ENCODE measurements at regions not wholly inside any gene's neighbourhood (a gene's known extent, or its start where the extent isn't known, plus 50 kb on each side); places are given as distances from the start of the nearest gene placed in this dataset.
"Not testable (repeated sequence)": the region's sequence is repeated elsewhere in the genome, so short reads cannot be mapped to it uniquely, and the experiment has no call there.

DNA sequence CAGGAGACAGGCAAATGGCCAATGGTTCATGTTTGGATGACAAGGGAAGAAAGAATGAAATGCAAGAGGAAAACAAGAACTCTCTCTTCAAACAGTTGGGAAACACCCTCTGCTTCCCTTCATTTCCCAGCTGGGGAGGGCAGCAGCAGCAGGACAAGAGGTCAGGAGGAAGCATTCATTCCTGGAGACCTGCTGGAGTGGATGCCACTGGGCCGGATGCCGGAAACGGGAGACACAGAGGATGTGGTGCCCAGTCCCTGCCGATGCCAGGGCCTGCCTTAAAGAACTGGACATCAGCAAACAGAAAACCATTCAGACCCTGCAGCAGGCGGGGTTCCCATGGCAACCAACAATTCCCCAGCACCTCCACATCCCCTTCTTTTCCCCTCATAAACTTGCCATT lies 102.3 kb upstream of the ZNF648 start:
- DNase-seq (ENCODE audit: low read depth in 2 of 2): no peak

DNA sequence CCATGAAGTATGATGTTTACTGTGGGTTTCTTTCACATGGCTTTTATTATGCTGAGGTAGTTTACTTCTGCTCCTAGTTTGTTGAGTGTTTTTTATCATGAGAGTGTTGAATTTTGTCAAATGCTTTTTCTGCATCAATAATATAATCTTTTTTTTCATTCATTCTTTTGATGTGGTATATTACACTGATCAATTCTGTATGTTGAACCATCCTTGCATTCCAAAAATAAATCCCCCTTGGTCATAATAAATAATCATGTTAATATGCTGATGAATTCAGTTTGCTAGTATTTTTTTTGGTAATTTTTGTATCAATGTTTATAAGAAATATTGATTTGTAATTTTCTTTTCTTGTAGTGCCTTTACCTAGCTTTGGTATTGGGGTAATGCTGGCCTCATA lies 97.9 kb upstream of the ZNF648 start:
- no peak for DNase-seq (ENCODE audit: low read depth in 2 of 2)

DNA sequence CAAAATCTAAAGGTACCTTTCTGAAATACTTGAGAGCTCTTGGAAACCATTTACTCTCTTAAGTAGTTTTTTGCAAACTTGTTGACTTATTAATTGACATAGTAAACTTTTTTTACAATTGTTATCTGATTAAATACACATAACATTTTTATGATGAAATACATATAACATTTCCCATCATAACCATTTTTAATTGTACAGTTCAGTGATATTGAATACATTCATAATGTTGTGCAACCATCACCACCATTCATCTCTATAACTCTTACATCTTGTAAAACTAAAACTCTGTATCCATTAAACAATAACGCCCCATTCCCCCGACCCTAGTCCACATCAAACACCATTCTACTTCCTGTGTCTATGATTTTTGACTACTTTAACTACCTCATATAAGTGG lies 95.7 kb upstream of the ZNF648 start:
- no peak for DNase-seq (ENCODE audit: low read depth in 2 of 2)

- DNase-seq (ENCODE audit: low read depth in 2 of 2): not testable (repeated sequence)
Measured at GRCh38 chr1:182154425-182154824, 92.9 kb upstream of the ZNF648 start.

GRCh38 chr1:182149411-182149965 lies 88.0 kb upstream of the ZNF648 start:
- DNase-seq (ENCODE audit: low read depth in 2 of 2): no peak

DNA sequence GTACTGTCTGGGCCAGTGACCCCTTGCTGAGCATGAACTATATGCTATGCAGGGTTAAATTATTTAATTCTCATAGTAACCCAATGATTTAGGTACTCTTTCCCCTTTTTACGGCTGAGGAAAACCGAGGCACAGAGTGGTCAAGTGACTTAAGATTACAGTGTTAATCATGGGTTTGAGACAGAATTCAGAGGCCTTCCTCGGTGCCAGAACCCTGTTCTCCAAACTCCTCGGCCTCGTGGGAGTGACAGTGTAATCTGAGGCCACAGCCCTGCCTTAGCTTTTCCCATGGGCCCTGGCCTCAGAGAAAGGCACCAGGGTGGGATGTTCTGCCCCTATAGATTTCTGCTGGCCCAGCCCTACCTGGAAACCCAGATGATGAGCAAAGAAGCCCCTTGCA lies 86.4 kb upstream of the ZNF648 start:
- DNase-seq (ENCODE audit: low read depth in 2 of 2): no peak

- no peak for DNase-seq (ENCODE audit: low read depth in 2 of 2)
Measured at GRCh38 chr1:182147136-182147820, 85.8 kb upstream of the ZNF648 start.

- DNase-seq (ENCODE audit: low read depth in 2 of 2): no peak
Measured at GRCh38 chr1:182146286-182146685, 84.8 kb upstream of the ZNF648 start.

- DNase-seq (ENCODE audit: low read depth in 2 of 2): no peak
Measured at GRCh38 chr1:182145441-182145840, 83.9 kb upstream of the ZNF648 start.

GRCh38 chr1:182144646-182145030 lies 83.1 kb upstream of the ZNF648 start:
- DNase-seq (ENCODE audit: low read depth in 2 of 2): no peak

DNA sequence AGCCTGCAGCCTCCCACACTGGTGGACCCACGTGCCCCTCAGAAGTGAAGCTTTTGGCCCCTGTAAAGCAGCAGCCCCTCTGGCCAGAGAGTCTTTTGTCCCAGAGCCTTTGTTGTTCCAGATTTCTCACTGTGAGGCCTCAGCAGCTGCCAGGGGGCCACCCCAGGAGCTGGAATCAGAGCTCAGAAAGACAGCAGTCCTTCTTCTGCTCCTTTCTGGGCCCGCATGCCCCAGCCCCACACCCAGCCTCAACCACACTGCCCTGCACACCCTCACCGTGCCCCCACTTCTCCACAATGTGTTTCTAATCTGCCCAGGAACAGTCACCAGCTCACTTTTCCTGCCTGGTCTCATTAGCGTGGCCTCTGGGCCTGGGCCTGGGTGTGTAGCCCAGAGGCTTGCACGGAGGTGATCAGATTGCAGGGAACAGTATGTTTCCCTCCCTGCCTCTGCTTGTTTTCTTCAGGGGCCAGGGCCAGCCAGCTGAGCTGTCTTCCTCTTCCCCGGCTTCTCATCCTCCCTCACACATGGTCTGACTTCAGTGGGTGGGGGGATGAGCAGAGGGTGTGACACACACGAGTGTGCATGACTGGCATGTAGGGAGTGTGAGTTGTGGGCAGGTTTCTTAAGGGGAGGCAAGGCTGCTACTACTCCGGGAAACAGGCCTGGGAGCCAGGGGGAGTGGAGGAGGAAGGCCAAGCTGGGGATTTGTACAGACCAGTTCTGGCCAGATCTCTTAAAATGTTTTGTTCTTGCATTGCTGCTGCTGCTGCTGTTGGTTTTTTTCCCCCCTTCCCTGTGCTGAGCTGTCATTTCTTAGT lies 82.5 kb upstream of the ZNF648 start:
- DNase-seq (ENCODE audit: low read depth in 2 of 2): no peak

DNA sequence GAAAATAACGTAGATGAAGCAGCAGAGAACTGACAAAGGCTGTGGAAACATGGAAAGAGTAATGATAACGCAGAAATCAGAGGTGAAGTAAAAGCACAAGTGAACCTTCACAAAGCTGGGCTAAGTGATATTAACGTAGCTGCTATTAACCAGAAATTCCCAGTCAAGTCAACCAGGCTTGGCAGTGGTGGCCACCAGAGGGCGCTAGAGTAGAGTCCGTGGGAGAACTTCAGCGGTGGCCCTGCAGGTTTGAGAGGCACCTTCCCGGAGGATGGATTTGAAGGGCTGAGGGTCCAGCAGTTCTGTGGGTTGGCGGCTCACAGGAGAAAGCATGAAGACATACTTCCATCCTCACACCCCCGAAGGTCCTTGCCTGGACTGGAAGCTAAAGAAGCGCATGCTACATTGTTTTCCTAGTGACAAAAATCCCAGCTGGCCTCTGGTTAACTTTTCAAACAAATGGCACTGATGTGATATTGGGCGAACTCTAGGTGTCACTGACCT lies 81.7 kb upstream of the ZNF648 start:
- DNase-seq (ENCODE audit: low read depth in 2 of 2): peak; percentile 72 to 92

DNA sequence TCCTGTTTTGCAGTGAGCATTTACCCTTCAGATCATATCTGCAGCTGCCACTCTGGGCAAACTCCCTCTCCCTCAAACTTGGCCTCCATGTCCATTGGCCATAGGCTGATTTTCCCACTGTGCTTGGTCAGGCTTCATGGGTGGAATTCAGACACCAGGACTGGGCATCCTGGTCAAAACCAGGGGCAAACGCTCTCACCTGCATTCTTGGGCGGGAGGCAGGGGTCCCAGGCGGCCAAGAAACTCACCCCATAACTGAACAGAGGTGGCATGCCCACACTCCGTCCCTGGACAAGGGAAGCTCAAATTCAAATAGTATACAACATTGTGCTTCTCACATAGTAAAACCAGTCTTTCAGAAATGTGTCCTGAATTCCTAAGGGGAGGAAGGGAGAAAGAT lies 81.1 kb upstream of the ZNF648 start:
- DNase-seq (ENCODE audit: low read depth in 2 of 2): no peak

DNA sequence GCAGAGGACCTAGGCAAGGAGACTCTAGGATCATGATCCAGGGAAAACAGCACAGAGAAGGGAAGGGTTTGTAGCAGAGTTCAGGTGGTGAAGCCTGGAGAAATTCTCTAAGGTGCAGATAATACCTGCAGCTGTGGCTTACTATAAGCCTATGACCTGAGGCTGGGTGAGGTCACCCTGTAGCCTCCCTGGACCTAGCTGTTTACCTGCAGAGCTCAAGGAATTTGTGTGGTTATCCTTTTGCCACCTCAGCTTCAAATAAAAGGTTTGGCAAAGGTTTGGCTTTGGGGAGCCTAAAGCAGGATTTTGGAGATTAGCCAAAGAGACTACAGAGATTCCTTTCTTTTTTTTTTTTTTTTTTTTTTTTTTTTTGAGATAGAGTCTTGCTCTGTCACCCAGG lies 79.5 kb upstream of the ZNF648 start:
- no peak for DNase-seq (ENCODE audit: low read depth in 2 of 2)

DNA sequence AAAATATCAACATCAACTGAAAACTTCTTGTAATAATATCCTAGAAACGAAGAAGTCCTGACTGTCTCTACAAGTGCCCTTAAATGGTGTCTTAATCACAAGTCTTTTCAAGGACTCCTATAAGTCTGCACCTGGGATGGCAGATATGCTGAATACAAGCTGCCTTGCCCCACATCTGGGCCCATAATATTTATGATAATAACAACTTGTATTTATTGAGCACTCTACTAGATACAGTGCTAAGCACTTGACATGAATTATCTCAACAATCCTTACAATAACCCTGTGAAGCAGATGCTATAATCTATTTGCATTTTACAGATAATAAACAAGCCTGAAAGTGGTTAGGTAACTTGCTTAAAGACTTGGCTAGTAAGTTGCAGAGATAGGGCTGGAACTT lies 78.0 kb upstream of the ZNF648 start:
- DNase-seq (ENCODE audit: low read depth in 2 of 2): no peak

DNA sequence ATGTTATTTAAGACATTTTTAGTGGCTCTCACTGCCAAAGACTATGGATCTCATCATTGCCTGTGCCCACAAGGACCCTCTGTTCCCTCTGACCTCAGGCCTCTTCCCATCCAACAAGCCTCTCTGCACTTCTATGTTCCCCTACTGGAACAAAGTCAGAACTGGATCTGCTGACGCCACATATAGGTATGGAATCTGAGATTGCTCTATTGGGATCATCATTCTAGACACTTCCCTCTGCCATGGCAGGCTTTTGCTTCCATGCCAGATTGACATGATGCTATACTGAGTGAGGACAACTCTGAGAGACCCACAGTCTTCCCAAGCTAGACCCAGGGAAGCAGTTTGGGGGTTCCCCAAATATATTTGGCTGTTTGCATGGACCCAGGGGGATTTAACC lies 76.0 kb upstream of the ZNF648 start:
- DNase-seq (ENCODE audit: low read depth in 2 of 2): no peak

DNA sequence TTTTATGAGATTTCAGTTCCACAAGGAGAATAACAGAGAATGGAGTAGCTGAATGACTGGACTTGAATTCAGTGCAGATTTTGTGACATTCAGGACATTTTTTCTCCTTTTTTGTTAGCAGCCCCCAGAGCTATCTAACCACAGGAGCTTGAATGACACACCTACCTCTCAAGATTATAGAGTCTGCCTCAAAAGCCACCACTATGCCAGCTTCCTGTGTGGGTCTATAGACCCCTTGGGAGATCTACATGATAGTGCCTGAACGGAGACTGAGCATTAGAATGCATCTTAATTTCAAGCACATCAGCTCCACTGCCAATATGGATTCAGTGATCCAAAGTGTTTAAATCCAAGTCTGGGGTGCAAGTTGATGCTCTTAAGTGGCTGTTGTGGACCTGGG lies 74.4 kb upstream of the ZNF648 start:
- no peak for DNase-seq (ENCODE audit: low read depth in 2 of 2)

DNA sequence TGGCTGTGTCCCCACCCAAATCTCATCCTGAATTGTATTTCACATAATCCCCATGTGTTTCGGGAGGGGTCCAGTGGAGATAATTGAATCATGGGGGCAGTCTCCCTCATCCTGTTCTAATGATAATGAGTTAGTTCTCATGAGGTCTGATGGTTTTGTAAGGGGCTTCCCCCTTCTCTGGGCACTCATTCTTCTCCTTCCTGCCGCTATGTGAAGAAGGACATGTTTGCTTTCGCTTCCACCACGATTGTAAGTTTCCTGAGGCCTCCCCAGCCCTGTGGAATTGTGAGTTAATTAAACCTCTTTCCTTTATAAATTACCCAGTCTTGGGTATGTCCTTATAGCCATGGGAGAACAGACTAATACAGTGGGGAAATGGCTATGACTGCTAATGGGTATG lies 72.7 kb upstream of the ZNF648 start:
- no peak for DNase-seq (ENCODE audit: low read depth in 2 of 2)

DNA sequence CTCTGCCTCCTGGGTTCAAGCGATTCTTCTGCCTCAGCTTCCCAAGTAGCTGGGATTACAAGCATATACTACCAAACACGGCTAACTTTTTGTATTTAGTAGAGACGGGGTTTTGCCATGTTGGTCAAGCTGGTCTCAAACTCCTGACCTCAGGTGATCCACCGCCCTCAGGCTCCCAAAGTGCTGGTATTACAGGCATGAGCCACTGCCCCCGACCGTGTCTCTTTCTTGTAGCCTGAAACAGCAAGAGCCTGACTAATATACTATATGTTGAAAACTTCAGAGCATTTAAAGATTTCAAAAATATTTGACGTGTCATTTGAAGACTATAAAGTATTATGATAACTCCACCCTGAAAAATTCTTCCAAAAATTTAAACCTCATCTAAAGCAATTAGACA lies 71.7 kb upstream of the ZNF648 start:
- no peak for DNase-seq (ENCODE audit: low read depth in 2 of 2)

GRCh38 chr1:182129398-182129797 lies 67.9 kb upstream of the ZNF648 start:
- DNase-seq (ENCODE audit: low read depth in 2 of 2): no peak

DNA sequence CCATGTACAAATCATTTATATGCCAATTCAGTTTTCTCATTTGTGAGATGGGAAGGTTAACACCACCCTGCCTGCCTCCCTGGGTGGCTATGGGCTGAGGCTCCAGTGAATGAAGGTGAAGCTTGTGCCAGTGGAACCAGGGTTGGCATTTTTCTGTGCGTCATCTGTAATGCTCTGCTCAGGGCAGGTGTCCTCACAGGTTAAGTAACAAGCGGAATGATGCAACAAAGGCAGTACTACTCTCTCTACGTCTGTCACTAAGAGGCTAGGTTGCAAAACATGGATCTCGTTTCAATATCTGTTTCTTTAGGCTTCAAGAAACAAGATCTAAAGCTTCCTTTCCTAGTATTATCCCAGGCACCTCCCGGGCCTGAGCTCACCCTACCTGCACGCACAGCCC lies 67.0 kb upstream of the ZNF648 start:
- DNase-seq (ENCODE audit: low read depth in 2 of 2): no peak

DNA sequence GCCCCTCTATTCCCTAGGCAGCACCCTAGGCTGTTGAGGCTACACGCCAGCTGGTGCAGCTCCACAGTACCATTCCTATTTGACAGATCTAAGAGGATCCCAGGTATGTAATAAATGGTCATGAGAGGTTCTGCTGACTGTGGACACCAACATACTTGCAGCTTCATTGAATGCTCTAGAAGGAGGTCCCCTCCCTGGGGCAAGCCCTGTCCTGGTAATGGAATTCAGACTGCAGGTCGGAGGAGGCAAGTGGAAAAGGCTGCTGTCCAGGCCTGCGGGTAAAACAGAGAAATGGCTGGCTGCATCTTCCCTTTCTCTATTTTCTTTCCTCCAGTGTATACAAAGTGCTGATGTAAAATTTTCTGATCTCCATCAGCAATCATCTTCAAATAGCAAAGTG lies 66.1 kb upstream of the ZNF648 start:
- no peak for DNase-seq (ENCODE audit: low read depth in 2 of 2)

GRCh38 chr1:182126272-182126800 lies 64.8 kb upstream of the ZNF648 start:
- no peak for DNase-seq (ENCODE audit: low read depth in 2 of 2)
